ENCODE measurements at regions not wholly inside any gene's neighbourhood (a gene's known extent, or its start where the extent isn't known, plus 50 kb on each side); places are given as distances from the start of the nearest gene placed in this dataset.
"Not testable (repeated sequence)": the region's sequence is repeated elsewhere in the genome, so short reads cannot be mapped to it uniquely, and the experiment has no call there.

GRCh38 chr21:43284238-43284637, 115.4 kb downstream of the CRYAA start:
- intact Hi-C loops (cut with DNase I; ENCODE audit: low total_unique reads), result no loop called here
- Histone ChIP-seq H3K36me3 (ENCODE audit: low read depth, missing control alignments) (no peaks in the 10 kb centered on the region), H3K4me1 (no peaks in the 10 kb centered on the region), H3K9me3 (no peaks in the 10 kb centered on the region), H3K27ac (no peak overlapping the region), H3K4me3 (no peak overlapping the region), H3K27me3 (no peaks in the 10 kb centered on the region)
- no peak for TF ChIP-seq POLR2A (IDR thresholded peaks at IDR 0.05)
- TF ChIP-seq CTCF (IDR thresholded peaks at IDR 0.05), result no peak
- WGBS, 2 donors, result 91 to 94% methylated on average over 1 of the region's 1 CpG
- no peak for DNase-seq

- DNase-seq; H3K27me3 ChIP-seq; H3K4me1 ChIP-seq; H3K27ac ChIP-seq; H3K4me3 ChIP-seq; H3K36me3 ChIP-seq (ENCODE audit: low read depth, missing control alignments); H3K9me3 ChIP-seq; intact Hi-C loops (cut with DNase I; ENCODE audit: low total_unique reads): not testable (repeated sequence)
- WGBS, 2 donors, result 96 to 97% methylated on average over 2 of the region's 2 CpGs
These were observed 115.1 kb downstream of the CRYAA start for GRCh38 chr21:43283925-43284221.

GRCh38 chr21:43283136-43283924, 114.5 kb downstream of the CRYAA start:
- no peaks in the 10 kb centered on the region for H3K9me3 ChIP-seq
- no peaks in the 10 kb centered on the region for H3K4me1 ChIP-seq
- no peak overlapping the region for H3K4me3 ChIP-seq
- no peak for DNase-seq
- no peak overlapping the region for H3K27ac ChIP-seq
- TF ChIP-seq CTCF (IDR thresholded peaks at IDR 0.05) (no peak), POLR2A (IDR thresholded peaks at IDR 0.05) (no peak)
- H3K27me3 ChIP-seq, result no peaks in the 10 kb centered on the region
- 89 to 100% methylated on average over 2 to 5 of the region's 5 CpGs for WGBS, 2 donors
- H3K36me3 ChIP-seq (ENCODE audit: low read depth, missing control alignments), result no peaks in the 10 kb centered on the region
- intact Hi-C loops (cut with DNase I; ENCODE audit: low total_unique reads), result no loop called here

DNA sequence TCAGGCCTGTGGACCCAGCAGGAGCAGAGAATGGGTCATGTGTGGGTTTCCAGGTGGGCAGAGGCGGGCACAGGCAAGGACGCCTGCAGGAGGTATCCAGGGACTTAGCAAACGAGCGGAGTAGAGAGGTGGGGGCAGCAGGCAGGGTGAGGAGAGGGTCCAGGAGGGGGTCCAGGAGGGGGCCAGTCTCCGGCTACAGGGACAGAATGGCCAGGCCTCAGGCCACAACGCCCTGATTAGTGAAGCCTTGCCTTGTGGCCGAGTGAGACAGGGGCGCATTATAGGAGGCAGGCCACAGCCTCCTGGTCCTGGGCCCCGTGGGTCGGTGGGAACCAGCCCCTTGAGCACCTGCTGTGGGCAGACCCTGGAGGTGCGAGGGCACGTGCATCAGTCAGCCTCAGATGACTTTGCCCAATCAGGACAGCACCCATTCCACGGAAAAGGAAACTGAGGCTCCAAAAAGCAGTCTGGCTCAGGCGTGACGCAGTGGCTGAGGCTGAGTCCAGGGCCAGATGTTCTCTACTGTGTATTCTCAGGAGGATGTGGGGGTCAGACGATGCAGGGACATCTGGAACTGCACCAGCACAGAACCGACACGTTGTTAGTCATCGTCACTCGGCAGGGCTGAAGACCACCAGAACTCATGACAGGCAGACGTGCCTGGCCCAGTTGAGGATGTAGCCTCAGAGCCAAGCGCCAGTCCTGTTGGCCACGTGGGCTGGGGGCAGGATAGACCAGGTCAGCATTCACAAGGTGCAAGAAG, 113.7 kb downstream of the CRYAA start:
- Histone ChIP-seq H3K4me1 (no peaks in the 10 kb centered on the region), H3K4me3 (no peak overlapping the region), H3K27ac (no peak overlapping the region), H3K36me3 (ENCODE audit: low read depth, missing control alignments) (no peaks in the 10 kb centered on the region), H3K9me3 (no peaks in the 10 kb centered on the region), H3K27me3 (no peaks in the 10 kb centered on the region)
- TF ChIP-seq POLR2A (IDR thresholded peaks at IDR 0.05), result no peak
- no peak for TF ChIP-seq CTCF (IDR thresholded peaks at IDR 0.05)
- WGBS, 2 donors, result 84 to 93% methylated on average over 17 to 23 of the region's 23 CpGs
- intact Hi-C loops (cut with DNase I; ENCODE audit: low total_unique reads), result no loop called here
- no peak for DNase-seq

DNA sequence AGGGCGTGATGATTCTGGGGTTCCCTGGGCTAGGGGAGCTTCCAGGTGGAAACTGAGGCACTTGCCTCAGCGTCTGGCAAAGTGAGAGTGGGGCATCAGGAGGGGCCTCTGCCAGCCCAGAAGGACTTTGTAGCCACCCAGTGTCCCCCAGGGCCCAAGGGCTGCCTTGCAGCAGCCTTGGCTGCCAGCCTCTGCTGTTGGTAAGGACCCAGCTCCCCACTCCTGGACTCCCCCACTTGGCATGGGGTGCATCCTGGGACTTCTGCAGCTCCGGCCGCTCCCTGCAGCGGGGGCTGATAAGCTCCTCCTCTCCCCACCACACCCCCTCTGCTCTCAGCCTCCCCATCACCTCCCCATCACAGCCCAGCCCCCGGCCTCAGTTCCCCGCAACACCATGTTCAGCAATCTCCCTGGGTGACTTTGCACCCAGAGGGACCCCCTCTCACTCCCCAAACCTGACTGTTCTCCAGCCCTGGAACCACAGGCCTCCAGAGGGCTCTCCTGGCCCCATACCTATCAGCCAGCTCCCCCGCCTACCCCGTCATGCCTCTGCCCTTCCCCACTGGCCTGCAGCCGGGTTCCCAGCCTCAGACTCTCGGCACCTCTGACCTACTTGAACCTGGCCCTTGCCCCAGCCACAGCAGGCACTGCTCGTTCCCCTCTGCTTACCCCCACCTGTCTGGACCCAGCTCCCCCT, 113.0 kb downstream of the CRYAA start:
- intact Hi-C loops (cut with DNase I; ENCODE audit: low total_unique reads), result no loop called here
- no peak for TF ChIP-seq CTCF (IDR thresholded peaks at IDR 0.05)
- no peak for TF ChIP-seq POLR2A (IDR thresholded peaks at IDR 0.05)
- 80 to 84% methylated on average over 9 to 12 of the region's 12 CpGs for WGBS, 2 donors
- no peak overlapping the region for H3K4me3 ChIP-seq
- H3K36me3 ChIP-seq (ENCODE audit: low read depth, missing control alignments), result no peaks in the 10 kb centered on the region
- H3K9me3 ChIP-seq, result no peaks in the 10 kb centered on the region
- no peaks in the 10 kb centered on the region for H3K27me3 ChIP-seq
- no peak for DNase-seq
- no peaks in the 10 kb centered on the region for H3K4me1 ChIP-seq
- H3K27ac ChIP-seq, result no peak overlapping the region
